Natural killer cell (primary cell): ENCODE measurements at regions not wholly inside any gene's neighbourhood (a gene's known extent, or its start where the extent isn't known, plus 50 kb on each side); places are given as distances from the start of the nearest gene placed in this dataset.

ENCODE experiments used
- ATAC-seq, 3 donors: fragments of 150-1000 bp in 2 of 3; fragments of 200-7000 bp in 1 of 3; cut with Tn5 transposase; 1 replicate in 1 of 3; 2 replicates in 2 of 3; pipeline ENCODE4 v1.10.0; 2021; ENCODE audit warnings: mild to moderate bottlenecking in 2 of 3, moderate library complexity in 2 of 3
- DNase-seq, 2 donors: peaks; one replicate each; pipeline versions ENCODE4 v3.0.0 to v3.0.0-alpha.2; 2013 to 2021; ENCODE audit warnings: mixed read lengths in 1 of 2
- H3K27ac ChIP-seq: one replicate; pipeline ENCODE4 v1.5.1; 2013; ENCODE audit warnings: mild to moderate bottlenecking, low read length
- H3K27me3 ChIP-seq: one replicate; pipeline ENCODE4 v1.6.1; 2013; ENCODE audit warnings: low read length; ENCODE audit not compliant: control insufficient read depth, insufficient read depth
- H3K36me3 ChIP-seq: one replicate; pipeline ENCODE4 v1.6.1; 2013; ENCODE audit warnings: low read length; ENCODE audit not compliant: control insufficient read depth, insufficient read depth
- H3K4me1 ChIP-seq: one replicate; pipeline ENCODE4 v1.6.1; 2013; ENCODE audit warnings: low read length; ENCODE audit not compliant: control insufficient read depth, insufficient read depth
- H3K4me3 ChIP-seq: one replicate; pipeline ENCODE4 v1.5.1; 2013; ENCODE audit warnings: low read length
- H3K9me3 ChIP-seq: one replicate; pipeline ENCODE4 v1.6.1; 2013; ENCODE audit warnings: low read length; ENCODE audit not compliant: control insufficient read depth, insufficient read depth
- H3K27ac Mint-ChIP-seq, 2 donors: one replicate each; pipeline ENCODE4 v1.8.0; 2022; ENCODE audit warnings: mild to moderate bottlenecking in 2 of 2, mixed read lengths in 2 of 2, moderate library complexity in 1 of 2
- H3K27me3 Mint-ChIP-seq, 2 donors: one replicate each; pipeline ENCODE4 v1.8.0; 2022; ENCODE audit warnings: low read depth in 2 of 2, mixed read lengths in 2 of 2
- H3K36me3 Mint-ChIP-seq: one replicate; pipeline ENCODE4 v1.8.0; 2022; ENCODE audit warnings: mixed read lengths
- H3K4me1 Mint-ChIP-seq, 2 donors: one replicate each; pipeline ENCODE4 v1.8.0; 2022; ENCODE audit warnings: mixed read lengths in 2 of 2
- H3K4me3 Mint-ChIP-seq: one replicate; pipeline ENCODE4 v1.8.0; 2022; ENCODE audit warnings: mild to moderate bottlenecking, moderate library complexity, mixed read lengths
- H3K9me3 Mint-ChIP-seq, 2 donors: one replicate each; pipeline ENCODE4 v1.8.0; 2022; ENCODE audit warnings: mixed read lengths in 2 of 2
- WGBS: methylation state at CpG from one replicate; pipeline ENCODE4 v1.1.7; 2013; ENCODE audit warnings: missing lambda C conversion rate; ENCODE audit not compliant: insufficient coverage; 5-methylcytosine and 5-hydroxymethylcytosine counted together
- intact Hi-C: fragments of 100-400 bp; cut with micrococcal nuclease; formaldehyde crosslinking; loops from one replicate; pipeline ENCODE4 v1.14.2; 2022
- TF ChIP-seq, protein P1 (sequence below): fragments of 200-600 bp; IDR thresholded peaks from one replicate; pipeline ENCODE4 v1.8.0; 2022; ENCODE audit warnings: antibody characterized with exemption

DNA sequence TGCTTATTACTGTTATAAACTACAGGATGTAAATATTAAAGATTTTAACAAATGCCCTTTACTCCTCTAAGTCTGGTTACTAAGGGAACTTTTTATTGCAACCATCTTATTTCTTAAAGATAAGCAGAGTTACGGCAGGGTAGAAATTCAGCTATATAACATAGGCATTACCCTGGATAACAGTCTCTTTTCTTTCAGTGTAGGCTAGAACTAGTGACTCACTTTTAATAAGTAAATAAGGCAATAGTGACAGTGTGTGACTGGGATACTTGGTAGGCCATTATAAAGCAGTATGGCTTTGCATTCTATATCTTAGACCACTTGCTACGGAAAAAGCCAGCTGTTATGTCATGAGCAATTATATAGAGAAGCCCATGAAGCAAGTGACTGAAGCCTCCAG, 1041.0 kb upstream of the NRXN1 start:
- WGBS, result 88% methylated on average over 1 of the region's 2 CpGs
- Mint-ChIP-seq H3K4me3 (no peak overlapping the region), H3K27ac (no peak overlapping the region), H3K9me3 (peaks cover 3 to 8% of the 10 kb centered on the region in 2 donors), H3K36me3 (no peaks in the 10 kb centered on the region), H3K4me1 (no peaks in the 10 kb centered on the region), H3K27me3 (no peaks in the 10 kb centered on the region)
- Histone ChIP-seq H3K27ac (no peak overlapping the region), H3K27me3 (no peaks in the 10 kb centered on the region), H3K9me3 (no peaks in the 10 kb centered on the region), H3K4me1 (no peaks in the 10 kb centered on the region), H3K36me3 (no peaks in the 10 kb centered on the region), H3K4me3 (no peak overlapping the region)
- intact Hi-C loops, result no loop called here
- ATAC-seq (no peak), DNase-seq (no peak)
- TF ChIP-seq, protein P1, sequence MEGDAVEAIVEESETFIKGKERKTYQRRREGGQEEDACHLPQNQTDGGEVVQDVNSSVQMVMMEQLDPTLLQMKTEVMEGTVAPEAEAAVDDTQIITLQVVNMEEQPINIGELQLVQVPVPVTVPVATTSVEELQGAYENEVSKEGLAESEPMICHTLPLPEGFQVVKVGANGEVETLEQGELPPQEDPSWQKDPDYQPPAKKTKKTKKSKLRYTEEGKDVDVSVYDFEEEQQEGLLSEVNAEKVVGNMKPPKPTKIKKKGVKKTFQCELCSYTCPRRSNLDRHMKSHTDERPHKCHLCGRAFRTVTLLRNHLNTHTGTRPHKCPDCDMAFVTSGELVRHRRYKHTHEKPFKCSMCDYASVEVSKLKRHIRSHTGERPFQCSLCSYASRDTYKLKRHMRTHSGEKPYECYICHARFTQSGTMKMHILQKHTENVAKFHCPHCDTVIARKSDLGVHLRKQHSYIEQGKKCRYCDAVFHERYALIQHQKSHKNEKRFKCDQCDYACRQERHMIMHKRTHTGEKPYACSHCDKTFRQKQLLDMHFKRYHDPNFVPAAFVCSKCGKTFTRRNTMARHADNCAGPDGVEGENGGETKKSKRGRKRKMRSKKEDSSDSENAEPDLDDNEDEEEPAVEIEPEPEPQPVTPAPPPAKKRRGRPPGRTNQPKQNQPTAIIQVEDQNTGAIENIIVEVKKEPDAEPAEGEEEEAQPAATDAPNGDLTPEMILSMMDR, result no peak

DNA sequence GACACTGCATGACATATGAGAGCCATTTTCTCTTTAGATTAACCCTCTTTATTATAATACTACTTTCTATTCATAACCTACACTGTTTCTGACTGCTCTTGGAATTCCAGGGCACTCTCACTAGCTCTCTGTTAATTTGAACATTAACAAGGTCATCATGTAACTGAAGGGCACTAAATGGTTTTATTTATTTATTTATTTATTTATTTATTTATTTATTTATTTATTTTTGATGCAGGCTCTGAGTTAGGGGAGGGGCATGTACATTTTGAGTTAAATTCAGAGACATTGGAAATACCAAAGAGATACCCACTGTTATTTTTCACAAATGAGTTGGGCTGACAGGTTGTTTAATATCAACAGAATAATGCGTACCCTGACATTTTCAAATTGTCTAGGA, 1038.7 kb upstream of the NRXN1 start:
- ATAC-seq (no peak), DNase-seq (no peak)
- H3K4me1 Mint-ChIP-seq, result no peaks in the 10 kb centered on the region
- WGBS, result 100% methylated on average over 1 of the region's 1 CpG
- no peaks in the 10 kb centered on the region for H3K36me3 Mint-ChIP-seq
- H3K9me3 ChIP-seq, result no peaks in the 10 kb centered on the region
- TF ChIP-seq, protein P1, result no peak
- no peaks in the 10 kb centered on the region for H3K27me3 ChIP-seq
- no peaks in the 10 kb centered on the region for H3K27me3 Mint-ChIP-seq
- H3K4me3 Mint-ChIP-seq, result no peak overlapping the region
- H3K9me3 Mint-ChIP-seq, result peaks cover 3 to 5% of the 10 kb centered on the region in 2 donors
- no peak overlapping the region for H3K27ac Mint-ChIP-seq
- no peaks in the 10 kb centered on the region for H3K36me3 ChIP-seq
- no peak overlapping the region for H3K27ac ChIP-seq
- no peaks in the 10 kb centered on the region for H3K4me1 ChIP-seq
- no peak overlapping the region for H3K4me3 ChIP-seq
- intact Hi-C loops, result no loop called here

DNA sequence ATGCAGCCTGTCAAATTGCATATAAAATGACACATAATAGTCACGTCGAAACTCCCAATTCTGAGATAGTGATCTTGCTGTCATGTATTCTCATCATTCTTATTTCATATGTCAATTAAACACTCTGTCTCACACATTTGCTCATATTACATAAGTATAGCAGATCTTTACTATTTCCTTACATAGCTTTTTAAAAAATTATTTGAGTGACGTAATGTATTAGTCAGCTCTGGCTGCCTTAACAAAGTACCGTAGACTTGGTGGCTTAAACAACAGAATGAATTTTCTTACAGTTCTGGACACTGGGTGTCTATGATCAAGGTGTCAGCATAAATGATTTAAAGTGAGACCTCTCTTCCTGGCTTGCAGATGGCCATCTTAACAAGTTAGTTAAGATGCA, 1032.3 kb upstream of the NRXN1 start:
- Mint-ChIP-seq H3K36me3 (peaks cover 18% of the 10 kb centered on the region), H3K4me1 (no peaks in the 10 kb centered on the region), H3K9me3 (peaks cover 8 to 11% of the 10 kb centered on the region in 2 donors), H3K4me3 (no peak overlapping the region), H3K27ac (no peak overlapping the region), H3K27me3 (no peaks in the 10 kb centered on the region)
- Histone ChIP-seq H3K36me3 (no peaks in the 10 kb centered on the region), H3K27ac (no peak overlapping the region), H3K27me3 (no peaks in the 10 kb centered on the region), H3K9me3 (peaks cover 5% of the 10 kb centered on the region), H3K4me3 (no peak overlapping the region), H3K4me1 (no peaks in the 10 kb centered on the region)
- WGBS, result 95% methylated on average over 4 of the region's 4 CpGs
- no peak for DNase-seq
- intact Hi-C loops, result no loop called here
- no peak for ATAC-seq
- TF ChIP-seq, protein P1, result no peak

DNA sequence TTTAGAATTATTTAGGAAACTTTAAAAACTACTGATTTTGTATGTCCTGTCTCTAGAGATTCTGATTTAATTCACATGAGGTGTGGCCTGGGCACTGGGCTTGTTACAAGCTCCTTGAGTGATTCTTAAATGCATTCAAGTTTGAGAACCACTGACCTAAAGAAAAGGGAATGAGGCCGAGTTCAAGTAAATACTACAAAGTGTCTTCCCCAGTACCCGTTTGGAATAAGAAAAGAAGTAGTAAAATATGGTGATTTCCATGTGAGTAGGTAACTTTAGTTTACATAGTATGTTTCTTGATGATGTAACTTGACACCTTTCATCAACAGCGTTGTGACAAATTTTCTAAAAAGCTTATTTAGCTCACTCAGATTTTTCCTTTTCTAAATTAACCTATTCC, 1022.9 kb upstream of the NRXN1 start:
- TF ChIP-seq, protein P1, result no peak
- Mint-ChIP-seq H3K27ac (no peak overlapping the region), H3K4me3 (no peak overlapping the region), H3K27me3 (no peaks in the 10 kb centered on the region), H3K36me3 (peaks cover under 1% of the 10 kb centered on the region), H3K9me3 (peaks cover 8 to 17% of the 10 kb centered on the region in 2 donors), H3K4me1 (no peaks in the 10 kb centered on the region)
- Histone ChIP-seq H3K4me3 (no peak overlapping the region), H3K9me3 (peaks cover 10% of the 10 kb centered on the region), H3K36me3 (no peaks in the 10 kb centered on the region), H3K27me3 (no peaks in the 10 kb centered on the region), H3K27ac (no peak overlapping the region), H3K4me1 (no peaks in the 10 kb centered on the region)
- intact Hi-C loops, result no loop called here
- DNase-seq, result no peak
- WGBS, result 78% methylated on average over 2 of the region's 3 CpGs
- ATAC-seq, result no peak
